ENCODE measurements at regions not wholly inside any gene's neighbourhood (a gene's known extent, or its start where the extent isn't known, plus 50 kb on each side); places are given as distances from the start of the nearest gene placed in this dataset.

DNA sequence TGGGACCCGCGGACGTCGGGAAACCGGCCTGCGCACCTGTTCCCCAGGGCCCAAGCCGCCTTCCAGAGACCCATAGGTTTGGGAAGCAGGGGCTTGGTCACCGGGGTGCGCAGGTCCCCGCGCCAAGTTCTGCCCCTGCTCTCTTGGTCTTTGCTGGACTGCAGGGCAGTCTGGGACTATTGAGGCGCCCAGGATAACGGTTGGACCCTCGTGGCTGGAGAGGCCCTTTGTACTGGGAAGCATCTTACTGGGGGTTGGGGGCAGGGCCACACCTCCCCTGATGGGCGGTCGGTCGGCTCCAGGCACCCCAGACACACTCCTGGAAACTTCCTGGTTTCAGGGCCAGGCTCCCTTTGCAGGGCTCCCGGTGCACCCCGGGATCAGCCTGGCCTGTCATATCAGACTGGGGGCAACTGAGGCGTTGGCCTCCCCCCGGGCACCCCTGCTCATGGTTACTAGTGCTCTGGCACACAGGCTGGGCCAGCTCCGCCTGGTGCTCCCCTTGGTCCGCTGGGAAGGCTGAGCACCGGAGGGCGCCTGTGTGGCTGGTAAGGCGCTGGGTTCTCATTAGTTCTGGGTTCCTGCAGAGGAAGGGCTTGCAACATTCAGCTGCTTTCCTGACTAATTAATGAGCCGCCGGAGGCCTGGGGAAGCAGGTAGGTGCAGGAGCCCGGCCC, 1250.5 kb downstream of the BRD1 start (continued):
- TF ChIP-seq, protein P1, sequence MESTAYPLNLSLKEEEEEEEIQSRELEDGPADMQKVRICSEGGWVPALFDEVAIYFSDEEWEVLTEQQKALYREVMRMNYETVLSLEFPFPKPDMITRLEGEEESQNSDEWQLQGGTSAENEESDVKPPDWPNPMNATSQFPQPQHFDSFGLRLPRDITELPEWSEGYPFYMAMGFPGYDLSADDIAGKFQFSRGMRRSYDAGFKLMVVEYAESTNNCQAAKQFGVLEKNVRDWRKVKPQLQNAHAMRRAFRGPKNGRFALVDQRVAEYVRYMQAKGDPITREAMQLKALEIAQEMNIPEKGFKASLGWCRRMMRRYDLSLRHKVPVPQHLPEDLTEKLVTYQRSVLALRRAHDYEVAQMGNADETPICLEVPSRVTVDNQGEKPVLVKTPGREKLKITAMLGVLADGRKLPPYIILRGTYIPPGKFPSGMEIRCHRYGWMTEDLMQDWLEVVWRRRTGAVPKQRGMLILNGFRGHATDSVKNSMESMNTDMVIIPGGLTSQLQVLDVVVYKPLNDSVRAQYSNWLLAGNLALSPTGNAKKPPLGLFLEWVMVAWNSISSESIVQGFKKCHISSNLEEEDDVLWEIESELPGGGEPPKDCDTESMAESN (CRISPR knock-in tag; conservative IDR thresholded peaks at IDR 0.05), result no peak
- TF ChIP-seq JUNB (CRISPR knock-in tag; IDR thresholded peaks at IDR 0.05; ENCODE audit: borderline replicate concordance) (no peak), MLX (CRISPR knock-in tag; IDR thresholded peaks at IDR 0.05) (no peak), ZBTB33 (CRISPR knock-in tag; IDR thresholded peaks at IDR 0.05) (peak; percentile 93), RFX3 (CRISPR knock-in tag; IDR thresholded peaks at IDR 0.05) (no peak), STAG1 (CRISPR knock-in tag; IDR thresholded peaks at IDR 0.05) (peak; percentile 30; the same call in 1 of the 2 replicates), TFDP2 (CRISPR knock-in tag; IDR thresholded peaks at IDR 0.05) (no peak), ZNF780A (CRISPR knock-in tag; IDR thresholded peaks at IDR 0.05) (no peak), ATF3 (CRISPR knock-in tag; IDR thresholded peaks at IDR 0.05) (no peak), SIX1 (CRISPR knock-in tag; IDR thresholded peaks at IDR 0.05; ENCODE audit: borderline replicate concordance) (no peak), HINFP (CRISPR knock-in tag; IDR thresholded peaks at IDR 0.05; ENCODE audit: low read depth) (peak; percentile 95), SAFB2 (CRISPR knock-in tag; IDR thresholded peaks at IDR 0.05; ENCODE audit: borderline replicate concordance, low read depth) (0 out of 2 replicates have a peak, but pooled peaks have one; percentile 14), ARID4A (CRISPR knock-in tag; IDR thresholded peaks at IDR 0.05; ENCODE audit: borderline replicate concordance) (no peak)
- TF ChIP-seq, protein P2, sequence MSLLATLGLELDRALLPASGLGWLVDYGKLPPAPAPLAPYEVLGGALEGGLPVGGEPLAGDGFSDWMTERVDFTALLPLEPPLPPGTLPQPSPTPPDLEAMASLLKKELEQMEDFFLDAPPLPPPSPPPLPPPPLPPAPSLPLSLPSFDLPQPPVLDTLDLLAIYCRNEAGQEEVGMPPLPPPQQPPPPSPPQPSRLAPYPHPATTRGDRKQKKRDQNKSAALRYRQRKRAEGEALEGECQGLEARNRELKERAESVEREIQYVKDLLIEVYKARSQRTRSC (CRISPR knock-in tag; IDR thresholded peaks at IDR 0.05; ENCODE audit: low read depth), result no peak
- TF ChIP-seq, protein P3, sequence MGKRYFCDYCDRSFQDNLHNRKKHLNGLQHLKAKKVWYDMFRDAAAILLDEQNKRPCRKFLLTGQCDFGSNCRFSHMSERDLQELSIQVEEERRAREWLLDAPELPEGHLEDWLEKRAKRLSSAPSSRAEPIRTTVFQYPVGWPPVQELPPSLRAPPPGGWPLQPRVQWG (CRISPR knock-in tag; IDR thresholded peaks at IDR 0.05; ENCODE audit: borderline replicate concordance, low read depth), result no peak

All from HepG2 (cell line).